NCI-H2107 (cell line): ENCODE measurements at regions not wholly inside any gene's neighbourhood (a gene's known extent, or its start where the extent isn't known, plus 50 kb on each side); places are given as distances from the start of the nearest gene placed in this dataset.
"Not testable (repeated sequence)": the region's sequence is repeated elsewhere in the genome, so short reads cannot be mapped to it uniquely, and the experiment has no call there.

ENCODE experiments used
- DNase-seq: peaks from one replicate; lab custom pipeline; 2025; lab: John Stamatoyannopoulos, UW

DNA sequence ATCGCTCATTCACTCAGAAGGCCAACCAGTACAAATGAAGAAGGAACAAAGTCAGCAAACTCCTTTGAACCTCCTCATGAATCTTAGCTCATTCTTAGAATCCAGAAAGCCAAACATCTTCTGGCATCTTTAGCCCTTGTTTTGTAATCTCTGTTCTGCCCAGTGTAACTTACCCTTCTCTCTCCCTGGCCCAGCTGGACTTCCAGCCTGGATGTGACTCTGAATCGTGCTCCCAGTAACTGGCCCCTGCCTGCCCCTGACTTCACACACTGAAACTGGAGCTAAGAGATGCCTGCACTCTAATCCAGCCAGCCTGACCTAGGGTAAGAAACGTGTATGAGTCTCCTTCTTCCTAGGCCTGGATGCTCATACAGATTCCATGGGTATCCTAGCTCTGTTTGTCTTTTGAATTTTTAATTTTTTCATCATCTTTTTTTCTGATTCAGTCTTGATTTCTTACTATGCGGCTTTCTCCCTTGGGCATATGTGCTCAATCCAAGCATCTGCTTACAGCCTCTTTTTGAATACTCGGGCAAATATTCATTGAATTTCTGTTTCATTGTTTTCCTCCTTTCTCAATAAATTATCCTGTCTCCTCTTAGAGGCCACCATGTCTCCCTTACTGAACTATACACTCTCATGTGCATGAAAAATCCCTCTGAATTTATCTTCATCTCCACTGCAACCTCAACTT is 845.6 kb upstream of the AUTS2 start:
- no peak for DNase-seq

DNA sequence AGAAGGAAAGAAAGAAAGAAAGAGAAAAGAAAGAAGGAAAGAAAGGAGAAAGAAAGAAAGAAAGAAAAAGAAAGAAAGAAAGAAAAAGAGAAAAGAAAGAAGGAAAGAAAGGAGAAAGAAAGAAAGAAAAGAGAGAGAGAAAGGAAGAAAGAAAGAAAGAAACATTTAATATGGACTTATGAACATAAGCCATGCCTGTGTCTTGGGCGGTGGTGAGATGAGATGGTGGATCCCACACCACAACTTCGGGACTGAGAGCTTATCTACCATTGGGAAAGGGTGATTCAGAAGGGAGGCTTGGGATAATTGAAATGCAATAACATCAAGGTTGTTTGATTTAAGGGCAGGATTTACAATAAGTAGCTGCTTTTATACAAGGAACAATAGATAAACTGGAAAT is 843.9 kb upstream of the AUTS2 start:
- no peak for DNase-seq

DNA sequence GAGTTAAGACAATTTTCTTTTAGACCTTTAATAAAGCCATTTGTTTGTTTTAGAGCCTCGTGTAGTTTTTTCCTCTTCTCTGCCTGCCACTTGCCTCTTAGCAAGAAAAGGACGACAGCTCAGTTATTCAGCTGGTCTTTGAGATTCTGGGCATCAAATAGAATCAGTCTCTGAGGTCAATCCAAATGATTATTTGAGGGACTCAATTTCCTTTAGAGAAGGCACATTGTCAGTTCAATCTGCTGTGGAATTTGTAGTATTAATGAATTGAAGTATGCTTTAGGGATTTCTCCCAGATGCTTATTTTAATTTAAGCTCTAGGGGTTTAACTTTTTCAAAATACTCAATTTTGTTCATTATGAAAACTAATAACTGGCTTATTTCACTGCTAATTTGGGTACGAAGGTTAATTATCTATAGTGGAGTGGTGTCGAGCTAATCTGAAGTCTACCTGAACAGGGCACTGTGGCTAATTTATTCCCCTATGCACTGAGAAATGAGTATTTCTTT is 841.2 kb upstream of the AUTS2 start:
- no peak for DNase-seq

DNA sequence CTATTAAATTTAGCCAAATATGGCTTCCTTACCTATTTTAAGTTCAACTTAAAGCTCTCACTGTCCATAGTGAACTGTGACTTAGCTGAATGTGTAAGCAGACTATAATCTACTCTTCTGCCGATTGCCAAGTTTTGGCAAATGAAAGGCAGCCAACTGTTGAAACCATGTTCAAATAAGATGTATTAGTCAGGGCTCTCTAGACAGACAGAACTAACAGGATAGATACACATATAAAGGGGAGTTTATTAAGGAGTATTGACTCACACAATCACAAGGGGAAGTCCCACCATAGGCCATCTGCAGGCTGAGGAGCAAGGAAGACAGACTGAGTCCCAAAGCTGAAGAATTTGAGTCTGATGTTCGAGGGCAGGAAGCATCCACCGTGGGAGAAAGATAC is 837.7 kb upstream of the AUTS2 start:
- no peak for DNase-seq

DNA sequence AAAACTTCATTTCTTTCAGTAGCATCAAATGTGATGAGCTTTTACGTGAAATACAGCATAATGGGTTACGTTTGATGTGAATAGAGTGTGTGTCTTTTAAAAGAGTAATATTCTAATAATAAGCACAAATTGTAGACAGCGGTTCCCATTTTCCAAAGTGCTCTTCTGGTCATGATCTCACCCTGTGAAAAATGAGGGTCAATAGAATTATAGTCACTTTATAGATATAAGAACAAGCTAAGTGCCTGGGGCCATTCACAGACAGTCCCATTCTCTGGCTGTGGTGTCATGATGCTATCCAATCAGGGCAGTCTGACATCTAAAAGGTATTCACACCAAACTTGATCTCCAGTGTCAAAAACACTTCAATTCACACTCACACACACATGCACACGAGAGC is 830.8 kb upstream of the AUTS2 start:
- DNase-seq: no peak

- peak; percentile 57 for DNase-seq
Observed at GRCh38 chr7:68770649-68771048, 827.6 kb upstream of the AUTS2 start.

- DNase-seq: no peak
Observed at GRCh38 chr7:68776326-68776725, 821.9 kb upstream of the AUTS2 start.

DNA sequence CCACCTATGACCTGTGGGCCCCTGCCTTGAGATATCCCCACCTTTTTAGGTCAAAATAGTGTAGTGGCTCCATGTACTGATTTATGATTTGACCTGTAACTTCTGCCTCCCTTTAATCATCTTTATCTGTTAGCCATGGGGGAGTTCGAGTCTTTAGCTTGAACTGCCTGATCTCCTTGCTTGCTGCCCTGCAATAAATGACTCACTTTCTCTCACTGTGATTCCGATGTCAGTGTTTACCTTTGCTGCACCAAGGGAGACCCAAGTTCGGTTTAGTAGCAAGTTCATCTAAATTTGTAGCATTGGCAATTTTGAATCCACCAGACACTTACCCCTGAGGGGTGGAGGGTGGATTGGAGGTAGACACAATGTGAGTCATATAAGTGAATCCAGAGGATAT is 814.6 kb upstream of the AUTS2 start:
- DNase-seq: no peak

- DNase-seq: no peak
Observed at GRCh38 chr7:68785036-68785435, 813.2 kb upstream of the AUTS2 start.

- DNase-seq: no peak
Observed at GRCh38 chr7:68787566-68787965, 810.7 kb upstream of the AUTS2 start.

GRCh38 chr7:68788529-68788928 is 809.7 kb upstream of the AUTS2 start:
- not testable (repeated sequence) for DNase-seq

DNA sequence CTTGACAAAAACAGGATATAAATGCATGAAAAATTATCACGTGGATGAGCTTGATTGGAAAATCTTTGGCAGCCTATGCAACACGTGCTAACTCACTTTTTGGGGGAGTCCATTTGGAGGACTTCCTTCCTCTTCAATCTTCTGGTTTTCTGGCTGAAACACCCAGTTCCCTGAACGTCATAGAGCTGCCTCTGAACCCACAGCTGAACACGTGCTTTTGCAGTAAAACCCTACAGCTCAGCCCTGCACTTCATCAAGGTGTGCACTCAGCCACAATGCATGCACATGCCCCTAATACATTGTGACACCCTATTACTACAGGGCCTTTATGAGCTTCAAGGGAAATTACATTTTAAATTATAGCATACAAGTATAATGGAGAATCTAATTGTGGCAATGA is 808.7 kb upstream of the AUTS2 start:
- DNase-seq: no peak

- no peak for DNase-seq
Observed at GRCh38 chr7:68792351-68792750, 805.9 kb upstream of the AUTS2 start.

- DNase-seq: no peak
Observed at GRCh38 chr7:68793513-68793912, 804.8 kb upstream of the AUTS2 start.

- DNase-seq: no peak
Observed at GRCh38 chr7:68800316-68800715, 798.0 kb upstream of the AUTS2 start.

GRCh38 chr7:68805159-68805558 is 793.1 kb upstream of the AUTS2 start:
- DNase-seq: no peak

GRCh38 chr7:68807666-68808065 is 790.6 kb upstream of the AUTS2 start:
- DNase-seq: no peak

- DNase-seq: peak; percentile 16
Observed at GRCh38 chr7:68813551-68814080, 784.7 kb upstream of the AUTS2 start.

- no peak for DNase-seq
Observed at GRCh38 chr7:68816491-68816890, 781.8 kb upstream of the AUTS2 start.

DNA sequence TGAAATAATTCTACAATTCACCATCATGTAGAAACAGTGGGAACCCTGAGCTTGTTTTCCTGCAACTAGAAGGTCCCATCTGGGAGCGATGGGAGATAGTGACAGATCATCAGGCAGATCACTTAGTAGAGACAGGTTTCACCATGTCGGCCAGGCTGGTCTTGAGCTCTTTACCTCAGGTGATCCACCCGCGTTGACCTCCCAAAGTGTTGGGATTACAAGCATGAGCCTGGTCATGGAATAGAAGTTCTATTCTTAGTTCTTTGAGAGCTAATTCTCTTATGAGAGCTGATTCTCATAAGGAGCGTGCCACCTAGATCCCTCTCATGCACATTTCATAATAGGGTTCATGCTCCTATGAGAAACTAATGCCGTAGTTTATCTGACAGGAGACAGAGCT is 778.0 kb upstream of the AUTS2 start:
- DNase-seq: no peak

DNA sequence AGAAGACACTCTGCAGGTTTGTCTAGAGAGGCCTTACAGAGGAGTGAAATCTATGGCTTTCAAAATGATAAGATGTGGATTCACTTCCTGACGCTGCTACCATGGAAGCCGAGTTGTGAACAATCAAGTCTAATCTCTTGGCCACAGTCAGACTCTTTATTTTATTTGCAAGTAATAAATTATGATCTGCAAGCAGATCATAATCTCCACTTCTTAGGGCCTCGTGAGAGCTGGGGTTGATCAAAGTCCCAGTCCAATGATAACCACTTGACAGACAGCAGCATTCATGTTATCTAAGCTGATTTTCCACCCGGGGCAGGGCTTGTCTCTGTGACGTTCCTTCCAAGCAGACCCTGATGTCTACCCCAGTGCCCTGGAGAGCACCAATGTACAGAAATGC is 776.4 kb upstream of the AUTS2 start:
- DNase-seq: no peak

DNA sequence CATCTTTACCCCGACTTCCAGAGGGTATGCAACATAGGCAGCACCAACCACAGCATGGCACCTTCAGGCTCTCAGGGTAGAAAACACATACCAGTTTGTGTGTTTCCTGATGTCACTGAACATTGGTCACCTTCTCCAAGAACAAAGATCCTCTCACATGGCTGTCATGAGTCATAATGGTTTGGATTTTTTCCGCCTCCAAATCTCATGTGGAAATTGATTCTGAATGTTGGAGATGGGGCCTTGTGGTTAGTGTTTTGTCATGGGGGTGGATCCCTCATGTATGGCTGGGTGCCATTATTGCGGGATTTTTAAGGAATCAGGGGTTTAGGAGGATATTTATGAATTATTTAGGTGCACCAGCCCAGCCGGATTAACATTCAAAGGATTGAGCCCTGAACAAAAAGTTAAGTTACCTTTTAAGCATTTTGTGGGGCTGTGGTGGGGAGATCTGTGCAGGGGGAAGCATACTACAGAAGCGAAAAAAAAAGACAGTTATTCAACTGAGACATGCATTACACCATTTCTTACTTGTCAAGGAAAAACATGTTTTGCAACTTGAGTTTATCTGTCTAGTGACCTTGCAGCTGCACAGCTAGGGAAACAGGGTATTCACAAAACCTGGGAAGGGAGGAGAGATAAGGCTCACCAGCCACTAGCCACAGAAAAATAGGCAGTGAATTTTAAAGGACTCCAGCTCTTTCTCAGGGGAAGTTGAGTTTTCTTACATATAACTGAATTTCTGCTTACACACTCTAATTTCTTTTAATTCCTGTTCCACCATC is 774.1 kb upstream of the AUTS2 start:
- no peak for DNase-seq

DNA sequence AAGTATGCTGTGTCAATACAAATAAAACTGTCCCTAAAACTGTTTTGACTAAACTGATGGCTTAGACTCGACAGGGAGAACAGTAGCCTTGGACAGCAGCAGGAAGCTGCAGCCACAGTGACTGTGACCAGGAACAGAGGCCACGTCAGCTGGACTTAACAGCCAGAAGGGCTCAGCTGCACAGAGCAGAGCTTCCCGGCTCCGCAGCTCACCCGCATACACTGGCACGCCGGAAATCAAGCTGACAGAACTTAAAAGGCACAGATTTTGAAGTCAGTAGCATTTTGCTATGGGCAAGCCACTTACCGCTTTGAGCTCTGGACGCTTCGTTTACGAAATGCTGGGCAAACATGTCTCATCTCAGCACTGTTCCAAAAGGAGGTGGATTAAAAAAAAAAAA is 769.7 kb upstream of the AUTS2 start:
- DNase-seq: no peak
